Naive B cell (primary cell): ENCODE measurements at regions not wholly inside any gene's neighbourhood (a gene's known extent, or its start where the extent isn't known, plus 50 kb on each side); places are given as distances from the start of the nearest gene placed in this dataset.
A peak's percentile ranks its signal among the peaks of the same experiment; 100 is the strongest.

Experiments used
- ATAC-seq, 2 donors: fragments of 150-1000 bp; cut with Tn5 transposase; 2 replicates each; pipeline ENCODE4 v1.10.0; 2021; ENCODE audit warnings: low read depth in 2 of 2, mild to moderate bottlenecking in 2 of 2, moderate library complexity in 2 of 2
- DNase-seq: peaks from one replicate; pipeline ENCODE4 v3.0.0; 2022
- H3K27ac Mint-ChIP-seq, 6 donors: one replicate each; pipeline ENCODE4 v1.8.0; 2020 to 2022; ENCODE audit warnings: mild to moderate bottlenecking in 6 of 6, mixed read lengths in 6 of 6, moderate library complexity in 5 of 6, inconsistent platforms in 2 of 6
- H3K27me3 Mint-ChIP-seq, 3 donors: one replicate each; pipeline ENCODE4 v1.8.0; 2021 to 2022; ENCODE audit warnings: mixed read lengths in 3 of 3, mild to moderate bottlenecking in 1 of 3
- H3K36me3 Mint-ChIP-seq, 2 donors: one replicate each; pipeline ENCODE4 v1.8.0; 2020 to 2022; ENCODE audit warnings: mixed read lengths in 2 of 2, inconsistent platforms in 1 of 2, mild to moderate bottlenecking in 1 of 2
- H3K4me1 Mint-ChIP-seq, 3 donors: one replicate each; pipeline ENCODE4 v1.8.0; 2020 to 2022; ENCODE audit warnings: mixed read lengths in 3 of 3, inconsistent platforms in 1 of 3, mild to moderate bottlenecking in 1 of 3, moderate library complexity in 1 of 3
- H3K4me3 Mint-ChIP-seq, 8 donors: one replicate each; pipeline ENCODE4 v1.8.0; 2020 to 2022; ENCODE audit warnings: mild to moderate bottlenecking in 8 of 8, mixed read lengths in 8 of 8, moderate library complexity in 8 of 8, inconsistent platforms in 2 of 8
- H3K9me3 Mint-ChIP-seq, 7 donors: one replicate each; pipeline ENCODE4 v1.8.0; 2020 to 2022; ENCODE audit warnings: mixed read lengths in 7 of 7, mild to moderate bottlenecking in 5 of 7, inconsistent platforms in 2 of 7, moderate library complexity in 1 of 7

GRCh38 chr1:5526385-5526750, 465.9 kb downstream of the NPHP4 start:
- H3K4me3 Mint-ChIP-seq: no peak overlapping the region
- ATAC-seq: no peak

GRCh38 chr1:5525597-5526384, 466.4 kb downstream of the NPHP4 start:
- no peak for DNase-seq
- peaks cover 0 to 9% of the 10 kb centered on the region in 2 donors for H3K36me3 Mint-ChIP-seq

More at GRCh38 chr1:5526385-5526750, 465.9 kb downstream of the NPHP4 start:
- no peak for DNase-seq
- peaks cover 0 to 12% (median 2%) of the 10 kb centered on the region in 3 donors for H3K27me3 Mint-ChIP-seq
- H3K9me3 Mint-ChIP-seq: peaks cover 3 to 30% (median 13%) of the 10 kb centered on the region in 7 donors
- no peak overlapping the region for H3K27ac Mint-ChIP-seq
- H3K36me3 Mint-ChIP-seq: peaks cover 0 to 9% of the 10 kb centered on the region in 2 donors
- peaks cover 0 to 5% (median 0%) of the 10 kb centered on the region in 3 donors for H3K4me1 Mint-ChIP-seq

GRCh38 chr1:5522531-5523145, 469.6 kb downstream of the NPHP4 start:
- no peak overlapping the region for H3K27ac Mint-ChIP-seq
- H3K4me3 Mint-ChIP-seq: no peak overlapping the region
- DNase-seq: no peak
- H3K36me3 Mint-ChIP-seq: no peaks in the 10 kb centered on the region
- no peak for ATAC-seq
- peaks cover 0 to 4% (median 0%) of the 10 kb centered on the region in 7 donors for H3K9me3 Mint-ChIP-seq
- peaks cover 0 to 20% (median 18%) of the 10 kb centered on the region in 3 donors for H3K27me3 Mint-ChIP-seq
- H3K4me1 Mint-ChIP-seq: peaks cover 0 to 5% (median 0%) of the 10 kb centered on the region in 3 donors

More at GRCh38 chr1:5525597-5526384, 466.4 kb downstream of the NPHP4 start:
- Mint-ChIP-seq H3K27me3 (peaks cover 0 to 12% (median 6%) of the 10 kb centered on the region in 3 donors), H3K4me1 (peaks cover 0 to 5% (median 0%) of the 10 kb centered on the region in 3 donors), H3K9me3 (peaks cover 3 to 27% (median 11%) of the 10 kb centered on the region in 7 donors), H3K27ac (no peak overlapping the region), H3K4me3 (no peak overlapping the region)
- no peak for ATAC-seq

GRCh38 chr1:5519366-5520135, 472.7 kb downstream of the NPHP4 start:
- ATAC-seq: no peak
- no peak for DNase-seq
- Mint-ChIP-seq H3K27me3 (peaks cover 5 to 36% (median 30%) of the 10 kb centered on the region in 3 donors), H3K27ac (no peak overlapping the region), H3K4me1 (peaks cover 0 to 5% (median 0%) of the 10 kb centered on the region in 3 donors), H3K4me3 (no peak overlapping the region), H3K36me3 (no peaks in the 10 kb centered on the region), H3K9me3 (peaks cover 0 to 4% (median 0%) of the 10 kb centered on the region in 7 donors)

GRCh38 chr1:5516756-5517155, 475.5 kb downstream of the NPHP4 start:
- no peak overlapping the region for H3K27ac Mint-ChIP-seq

GRCh38 chr1:5515501-5515900, 476.7 kb downstream of the NPHP4 start:
- Mint-ChIP-seq H3K4me1 (no peaks in the 10 kb centered on the region), H3K36me3 (no peaks in the 10 kb centered on the region), H3K27me3 (peaks cover 18 to 48% (median 40%) of the 10 kb centered on the region in 3 donors), H3K27ac (no peak overlapping the region), H3K4me3 (no peak overlapping the region), H3K9me3 (peaks cover 0 to 4% (median 0%) of the 10 kb centered on the region in 7 donors)
- DNase-seq (no peak), ATAC-seq (no peak)

More at GRCh38 chr1:5516756-5517155, 475.5 kb downstream of the NPHP4 start:
- DNase-seq (no peak), ATAC-seq (no peak)
- no peak overlapping the region for H3K4me3 Mint-ChIP-seq
- H3K27me3 Mint-ChIP-seq: peaks cover 14 to 44% (median 29%) of the 10 kb centered on the region in 3 donors
- peaks cover 0 to 4% (median 0%) of the 10 kb centered on the region in 7 donors for H3K9me3 Mint-ChIP-seq
- H3K36me3 Mint-ChIP-seq: no peaks in the 10 kb centered on the region
- H3K4me1 Mint-ChIP-seq: no peaks in the 10 kb centered on the region

- no peaks in the 10 kb centered on the region for H3K4me1 Mint-ChIP-seq
- no peak overlapping the region for H3K4me3 Mint-ChIP-seq
- H3K27ac Mint-ChIP-seq: no peak overlapping the region
- peak in 1 of 2 donors; percentile 52 for ATAC-seq
- DNase-seq: peak; percentile 45
- H3K36me3 Mint-ChIP-seq: no peaks in the 10 kb centered on the region
- H3K27me3 Mint-ChIP-seq: peaks cover 18 to 46% (median 45%) of the 10 kb centered on the region in 3 donors
- peaks cover 0 to 4% (median 0%) of the 10 kb centered on the region in 7 donors for H3K9me3 Mint-ChIP-seq
These were observed 477.6 kb downstream of the NPHP4 start for GRCh38 chr1:5514527-5515183.

- DNase-seq (no peak), ATAC-seq (no peak)
- Mint-ChIP-seq H3K4me1 (peaks cover 0 to 3% (median 0%) of the 10 kb centered on the region in 3 donors), H3K36me3 (no peaks in the 10 kb centered on the region), H3K27ac (peak overlapping the region in 1 of 6 donors; percentile 81), H3K27me3 (peaks cover 18 to 46% (median 44%) of the 10 kb centered on the region in 3 donors), H3K9me3 (peaks cover 0 to 4% (median 0%) of the 10 kb centered on the region in 7 donors), H3K4me3 (no peak overlapping the region)
These were observed 478.2 kb downstream of the NPHP4 start for GRCh38 chr1:5513846-5514526.

- Mint-ChIP-seq H3K4me1 (peaks cover 0 to 3% (median 0%) of the 10 kb centered on the region in 3 donors), H3K9me3 (no peaks in the 10 kb centered on the region), H3K27me3 (peaks cover 18 to 45% (median 42%) of the 10 kb centered on the region in 3 donors), H3K36me3 (no peaks in the 10 kb centered on the region), H3K27ac (no peak overlapping the region), H3K4me3 (no peak overlapping the region)
- no peak for DNase-seq
- ATAC-seq: no peak
These were observed 479.0 kb downstream of the NPHP4 start for GRCh38 chr1:5513179-5513578.

- ATAC-seq (no peak), DNase-seq (no peak)
- peaks cover 18 to 43% (median 35%) of the 10 kb centered on the region in 3 donors for H3K27me3 Mint-ChIP-seq
- H3K4me3 Mint-ChIP-seq: no peak overlapping the region
- no peaks in the 10 kb centered on the region for H3K9me3 Mint-ChIP-seq
- H3K4me1 Mint-ChIP-seq: peaks cover 0 to 3% (median 0%) of the 10 kb centered on the region in 3 donors
- H3K27ac Mint-ChIP-seq: no peak overlapping the region
- H3K36me3 Mint-ChIP-seq: no peaks in the 10 kb centered on the region
These were observed 480.7 kb downstream of the NPHP4 start for GRCh38 chr1:5511381-5512097.

- H3K9me3 Mint-ChIP-seq: no peaks in the 10 kb centered on the region
- DNase-seq: peak; percentile 45
- H3K36me3 Mint-ChIP-seq: no peaks in the 10 kb centered on the region
- H3K4me3 Mint-ChIP-seq: peak overlapping the region in 1 of 8 donors; percentile 53
- H3K4me1 Mint-ChIP-seq: peaks cover 0 to 3% (median 0%) of the 10 kb centered on the region in 3 donors
- H3K27ac Mint-ChIP-seq: peak overlapping the region in 2 of 6 donors; percentile 65 to 87
- peaks cover 13 to 33% (median 24%) of the 10 kb centered on the region in 3 donors for H3K27me3 Mint-ChIP-seq
- ATAC-seq: peak in 1 of 2 donors; percentile 48
These were observed 482.4 kb downstream of the NPHP4 start for GRCh38 chr1:5509664-5510452.
